ENCODE measurements at regions not wholly inside any gene's neighbourhood (a gene's known extent, or its start where the extent isn't known, plus 50 kb on each side); places are given as distances from the start of the nearest gene placed in this dataset.

- Histone ChIP-seq H3K9me3 (ENCODE audit: insufficient read depth, low read length) (no peaks in the 10 kb centered on the region), H2AFZ (ENCODE audit: low read depth, low read length, severe bottlenecking) (no peak overlapping the region), H3K79me2 (ENCODE audit: insufficient read depth, low read length) (no peaks in the 10 kb centered on the region), H3K27me3 (ENCODE audit: low read length) (no peaks in the 10 kb centered on the region), H3K9ac (ENCODE audit: low read length) (no peak overlapping the region), H3F3A (ENCODE audit: insufficient read depth) (no peaks in the 10 kb centered on the region), H3K4me2 (ENCODE audit: low read depth, low read length, poor library complexity, severe bottlenecking) (no peak overlapping the region), H3K36me3 (ENCODE audit: low read length) (no peaks in the 10 kb centered on the region), H3K4me3 (ENCODE audit: insufficient read depth, low read length, poor library complexity, severe bottlenecking) (no peak overlapping the region), H4K20me1 (ENCODE audit: low read depth, low read length) (no peaks in the 10 kb centered on the region), H3K27ac (ENCODE audit: low read depth, low read length) (no peak overlapping the region), H3K9me2 (replicated peaks; ENCODE audit: insufficient read depth, low read length) (no peaks in the 10 kb centered on the region)
- TF ChIP-seq EZH2phosphoT487 (conservative IDR thresholded peaks at IDR 0.05; ENCODE audit: low read length) (no peak), CTCF (IDR thresholded peaks at IDR 0.05; ENCODE audit: insufficient read depth, low read length, poor library complexity, severe bottlenecking) (no peak)
Measured at GRCh38 chr3:10555263-10555662, 49.9 kb upstream of the ATP2B2 start.

- no peak overlapping the region for H3K27ac ChIP-seq (ENCODE audit: low read depth, low read length)
- H2AFZ ChIP-seq (ENCODE audit: low read depth, low read length, severe bottlenecking): no peak overlapping the region
- no peaks in the 10 kb centered on the region for H4K20me1 ChIP-seq (ENCODE audit: low read depth, low read length)
- no peaks in the 10 kb centered on the region for H3K27me3 ChIP-seq (ENCODE audit: low read length)
- no peaks in the 10 kb centered on the region for H3K36me3 ChIP-seq (ENCODE audit: low read length)
- TF ChIP-seq CTCF (IDR thresholded peaks at IDR 0.05; ENCODE audit: insufficient read depth, low read length, poor library complexity, severe bottlenecking) (no peak), EZH2phosphoT487 (conservative IDR thresholded peaks at IDR 0.05; ENCODE audit: low read length) (no peak)
- no peaks in the 10 kb centered on the region for H3F3A ChIP-seq (ENCODE audit: insufficient read depth)
- H3K9ac ChIP-seq (ENCODE audit: low read length): no peak overlapping the region
- no peaks in the 10 kb centered on the region for H3K9me2 ChIP-seq (replicated peaks; ENCODE audit: insufficient read depth, low read length)
- H3K9me3 ChIP-seq (ENCODE audit: insufficient read depth, low read length): no peaks in the 10 kb centered on the region
- H3K79me2 ChIP-seq (ENCODE audit: insufficient read depth, low read length): no peaks in the 10 kb centered on the region
- H3K4me3 ChIP-seq (ENCODE audit: insufficient read depth, low read length, poor library complexity, severe bottlenecking): no peak overlapping the region
- no peak overlapping the region for H3K4me2 ChIP-seq (ENCODE audit: low read depth, low read length, poor library complexity, severe bottlenecking)
Measured at GRCh38 chr3:10556312-10556711, 50.9 kb upstream of the ATP2B2 start.

- Histone ChIP-seq H3K9ac (ENCODE audit: low read length) (no peak overlapping the region), H2AFZ (ENCODE audit: low read depth, low read length, severe bottlenecking) (no peak overlapping the region), H3K9me3 (ENCODE audit: insufficient read depth, low read length) (no peaks in the 10 kb centered on the region), H3F3A (ENCODE audit: insufficient read depth) (no peaks in the 10 kb centered on the region), H3K79me2 (ENCODE audit: insufficient read depth, low read length) (no peaks in the 10 kb centered on the region), H3K4me2 (ENCODE audit: low read depth, low read length, poor library complexity, severe bottlenecking) (no peak overlapping the region), H4K20me1 (ENCODE audit: low read depth, low read length) (no peaks in the 10 kb centered on the region), H3K4me3 (ENCODE audit: insufficient read depth, low read length, poor library complexity, severe bottlenecking) (no peak overlapping the region), H3K9me2 (replicated peaks; ENCODE audit: insufficient read depth, low read length) (no peaks in the 10 kb centered on the region), H3K27ac (ENCODE audit: low read depth, low read length) (no peak overlapping the region), H3K36me3 (ENCODE audit: low read length) (no peaks in the 10 kb centered on the region), H3K27me3 (ENCODE audit: low read length) (no peaks in the 10 kb centered on the region)
- no peak for TF ChIP-seq EZH2phosphoT487 (conservative IDR thresholded peaks at IDR 0.05; ENCODE audit: low read length)
- no peak for TF ChIP-seq CTCF (IDR thresholded peaks at IDR 0.05; ENCODE audit: insufficient read depth, low read length, poor library complexity, severe bottlenecking)
Measured at GRCh38 chr3:10557250-10557649, 51.9 kb upstream of the ATP2B2 start.

All from SU-DHL-6 (cell line).